Tibial nerve (tissue), 4 donors: ENCODE measurements at regions not wholly inside any gene's neighbourhood (a gene's known extent, or its start where the extent isn't known, plus 50 kb on each side); places are given as distances from the start of the nearest gene placed in this dataset.

Experiments used
- DNase-seq, 2 donors: peaks; one replicate each; pipeline ENCODE4 v3.0.0-alpha.2; 2019; ENCODE audit warnings: low spot score in 2 of 2
- H3K27ac ChIP-seq, 4 donors: fragments of 200-600 bp; sonication (generic) in 3 of 4; one replicate each; pipeline ENCODE4 v1.5.1; 2017 to 2019; ENCODE audit warnings: mild to moderate bottlenecking in 1 of 4
- H3K27me3 ChIP-seq, 2 donors: fragments of 200-600 bp; sonication (generic) in 1 of 2; one replicate each; pipeline versions ENCODE4 v1.5.1 to v1.6.0; 2017 to 2019
- H3K36me3 ChIP-seq, 3 donors: fragments of 200-600 bp; sonication (generic); one replicate each; pipeline ENCODE4 v1.5.1; 2018 to 2019
- H3K4me1 ChIP-seq, 4 donors: fragments of 200-600 bp; sonication (generic) in 3 of 4; one replicate each; pipeline ENCODE4 v1.5.1; 2017 to 2019
- H3K4me3 ChIP-seq, 4 donors: fragments of 200-600 bp; sonication (generic) in 3 of 4; one replicate each; pipeline ENCODE4 v1.5.1; 2017 to 2019; ENCODE audit warnings: mild to moderate bottlenecking in 1 of 4, moderate library complexity in 1 of 4
- H3K9me3 ChIP-seq, 4 donors: fragments of 200-600 bp; sonication (generic) in 3 of 4; one replicate each; pipeline ENCODE4 v1.5.1; 2017 to 2019
- CTCF ChIP-seq, 5 experiments: fragments of 200-600 bp in 3 of 5; fragments of 450-650 bp in 2 of 5; sonication (generic) in 3 of 5; IDR thresholded peaks; one replicate each; pipeline ENCODE4 v1.5.1; 2016 to 2019; ENCODE audit warnings: antibody characterized with exemption in 5 of 5, mild to moderate bottlenecking in 3 of 5, moderate library complexity in 2 of 5
- EP300 ChIP-seq, 2 donors: sonication (generic); formaldehyde crosslinking; IDR thresholded peaks; one replicate each; pipeline ENCODE4 v1.6.1; 2017; ENCODE audit warnings: antibody characterized with exemption in 2 of 2, mild to moderate bottlenecking in 1 of 2
- POLR2A ChIP-seq, 2 donors: fragments of 450-650 bp; IDR thresholded peaks; one replicate each; pipeline ENCODE4 v1.6.1; 2017; ENCODE audit warnings: antibody characterized with exemption in 2 of 2, mild to moderate bottlenecking in 2 of 2, moderate library complexity in 2 of 2
- WGBS, 2 donors: methylation state at CpG; one replicate each; pipeline ENCODE4 v1.1.5; 2018; 5-methylcytosine and 5-hydroxymethylcytosine counted together

- WGBS, 2 donors = 91 to 94% methylated on average over 4 of the region's 4 CpGs
- no peaks in the 10 kb centered on the region for H3K36me3 ChIP-seq
- no peak for DNase-seq
- H3K4me1 ChIP-seq = no peaks in the 10 kb centered on the region
- no peak overlapping the region for H3K4me3 ChIP-seq
- H3K27ac ChIP-seq = no peak overlapping the region
- no peak for TF ChIP-seq EP300 (IDR thresholded peaks at IDR 0.05)
- TF ChIP-seq POLR2A (IDR thresholded peaks at IDR 0.05) = no peak
- peaks cover 0 to 6% (median 0%) of the 10 kb centered on the region in 4 donors for H3K9me3 ChIP-seq
- H3K27me3 ChIP-seq = no peaks in the 10 kb centered on the region
Measured at GRCh38 chr14:37698840-37699777, 103.7 kb downstream of the TTC6 start.

- TF ChIP-seq EP300 (IDR thresholded peaks at IDR 0.05) (no peak), POLR2A (IDR thresholded peaks at IDR 0.05) (no peak), CTCF (IDR thresholded peaks at IDR 0.05) (no peak)
- 57 to 58% methylated on average over 2 of the region's 2 CpGs for WGBS, 2 donors
- no peak overlapping the region for H3K27ac ChIP-seq
- DNase-seq = no peak
- no peaks in the 10 kb centered on the region for H3K4me1 ChIP-seq
- H3K36me3 ChIP-seq = no peaks in the 10 kb centered on the region
- no peaks in the 10 kb centered on the region for H3K9me3 ChIP-seq
- H3K4me3 ChIP-seq = no peak overlapping the region
- H3K27me3 ChIP-seq = no peaks in the 10 kb centered on the region
Measured at GRCh38 chr14:37707716-37708115, 112.3 kb downstream of the TTC6 start.

GRCh38 chr14:37708481-37708880 lies 113.1 kb downstream of the TTC6 start:
- WGBS, 2 donors = 32 to 33% methylated on average over 2 of the region's 2 CpGs
- no peak for DNase-seq
- no peaks in the 10 kb centered on the region for H3K9me3 ChIP-seq
- no peak for TF ChIP-seq EP300 (IDR thresholded peaks at IDR 0.05)
- no peak for TF ChIP-seq CTCF (IDR thresholded peaks at IDR 0.05)
- TF ChIP-seq POLR2A (IDR thresholded peaks at IDR 0.05) = no peak
- H3K27me3 ChIP-seq = no peaks in the 10 kb centered on the region
- H3K4me1 ChIP-seq = no peaks in the 10 kb centered on the region
- no peak overlapping the region for H3K27ac ChIP-seq
- no peaks in the 10 kb centered on the region for H3K36me3 ChIP-seq
- no peak overlapping the region for H3K4me3 ChIP-seq

- TF ChIP-seq EP300 (IDR thresholded peaks at IDR 0.05) = no peak
- TF ChIP-seq CTCF (IDR thresholded peaks at IDR 0.05) = no peak
- no peak for TF ChIP-seq POLR2A (IDR thresholded peaks at IDR 0.05)
- 64 to 71% methylated on average over 3 of the region's 3 CpGs for WGBS, 2 donors
Measured at GRCh38 chr14:37709419-37710195, 114.2 kb downstream of the TTC6 start.

GRCh38 chr14:37711356-37711830 lies 116.0 kb downstream of the TTC6 start:
- TF ChIP-seq EP300 (IDR thresholded peaks at IDR 0.05) (no peak), CTCF (IDR thresholded peaks at IDR 0.05) (no peak), POLR2A (IDR thresholded peaks at IDR 0.05) (no peak)
- Histone ChIP-seq H3K27ac (no peak overlapping the region), H3K4me1 (no peaks in the 10 kb centered on the region), H3K4me3 (no peak overlapping the region), H3K36me3 (no peaks in the 10 kb centered on the region), H3K27me3 (no peaks in the 10 kb centered on the region), H3K9me3 (no peaks in the 10 kb centered on the region)
- no peak for DNase-seq
- 71 to 96% methylated on average over 1 of the region's 1 CpG for WGBS, 2 donors

More at GRCh38 chr14:37709419-37710195, 114.2 kb downstream of the TTC6 start:
- no peak for DNase-seq
- Histone ChIP-seq H3K27ac (no peak overlapping the region), H3K4me3 (no peak overlapping the region), H3K27me3 (no peaks in the 10 kb centered on the region), H3K4me1 (no peaks in the 10 kb centered on the region), H3K36me3 (no peaks in the 10 kb centered on the region), H3K9me3 (no peaks in the 10 kb centered on the region)
